Stromal cell of bone marrow (primary cell): ENCODE measurements at regions not wholly inside any gene's neighbourhood (a gene's known extent, or its start where the extent isn't known, plus 50 kb on each side); places are given as distances from the start of the nearest gene placed in this dataset.

ENCODE experiments used
- DNase-seq: peaks from one replicate; pipeline ENCODE4 v3.0.0-alpha.2; 2012; ENCODE audit warnings: low read depth

DNA sequence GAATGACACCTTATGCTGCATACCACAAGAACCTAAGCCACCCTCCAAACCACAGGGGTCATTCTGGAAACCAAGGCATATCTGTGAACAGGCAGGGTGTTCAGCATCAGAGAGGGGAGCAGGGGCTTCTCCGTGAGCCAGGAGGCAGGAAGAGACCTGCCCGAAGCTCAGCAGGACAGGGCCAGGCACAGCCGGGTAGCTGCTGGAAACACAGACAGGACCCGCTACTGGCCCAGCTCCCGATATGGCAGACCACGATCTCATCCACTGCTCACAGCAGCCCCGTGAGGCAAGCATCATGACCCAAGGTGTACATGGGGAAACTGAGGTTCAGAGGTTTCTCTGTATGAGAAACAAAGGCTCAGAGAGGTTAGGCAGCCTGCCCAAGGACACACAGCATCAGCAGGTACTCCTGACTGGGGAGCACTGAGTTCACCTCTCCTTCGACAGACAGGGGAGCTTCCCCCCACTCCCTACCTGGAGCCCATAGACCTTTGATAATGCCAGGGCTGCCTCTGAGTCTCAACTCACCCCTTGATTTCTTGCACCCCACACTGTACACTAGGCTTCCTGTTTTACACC lies 317.7 kb downstream of the MATN1 start:
- no peak for DNase-seq

GRCh38 chr1:30405081-30405480 lies 318.3 kb downstream of the MATN1 start:
- no peak for DNase-seq

DNA sequence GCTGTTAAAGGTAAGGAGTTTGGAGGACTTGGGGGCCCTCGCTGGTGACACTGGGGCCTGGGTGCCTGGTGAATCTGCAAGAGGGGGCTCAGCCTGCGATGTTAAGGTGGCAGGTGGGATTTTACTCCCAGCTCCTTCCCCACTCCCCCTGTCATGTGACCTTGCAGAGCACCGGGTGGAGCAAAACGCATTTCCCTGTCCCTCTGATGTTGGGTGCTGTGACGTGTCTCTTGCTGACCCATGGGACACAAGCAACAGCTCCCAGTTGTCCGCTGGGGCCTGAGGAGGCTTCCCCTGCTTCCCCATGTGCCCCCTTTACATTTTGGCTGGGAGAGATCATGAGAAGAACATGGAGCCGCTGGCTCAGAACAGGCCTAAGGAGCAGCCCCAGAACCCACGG lies 319.0 kb downstream of the MATN1 start:
- no peak for DNase-seq

DNA sequence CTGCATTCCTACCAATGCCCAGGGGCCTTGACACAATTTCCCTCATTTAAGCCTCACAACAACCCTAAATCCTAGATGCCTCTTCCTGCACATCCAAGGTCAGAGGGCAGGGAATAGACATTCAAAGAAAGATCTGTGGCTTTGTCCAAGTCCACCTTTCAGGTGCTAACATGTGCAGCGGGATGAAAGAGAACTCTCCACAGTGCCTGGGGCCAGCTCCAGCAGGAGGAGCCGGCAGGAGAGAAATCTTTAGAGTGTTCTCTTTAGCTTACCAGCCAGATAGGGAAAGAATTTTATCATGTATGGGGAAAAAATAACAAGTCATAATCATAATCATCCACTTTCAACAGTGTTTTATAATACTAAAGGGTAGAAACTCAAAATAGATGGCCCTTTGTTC lies 319.7 kb downstream of the MATN1 start:
- no peak for DNase-seq

GRCh38 chr1:30403061-30403645 lies 320.2 kb downstream of the MATN1 start:
- no peak for DNase-seq

DNA sequence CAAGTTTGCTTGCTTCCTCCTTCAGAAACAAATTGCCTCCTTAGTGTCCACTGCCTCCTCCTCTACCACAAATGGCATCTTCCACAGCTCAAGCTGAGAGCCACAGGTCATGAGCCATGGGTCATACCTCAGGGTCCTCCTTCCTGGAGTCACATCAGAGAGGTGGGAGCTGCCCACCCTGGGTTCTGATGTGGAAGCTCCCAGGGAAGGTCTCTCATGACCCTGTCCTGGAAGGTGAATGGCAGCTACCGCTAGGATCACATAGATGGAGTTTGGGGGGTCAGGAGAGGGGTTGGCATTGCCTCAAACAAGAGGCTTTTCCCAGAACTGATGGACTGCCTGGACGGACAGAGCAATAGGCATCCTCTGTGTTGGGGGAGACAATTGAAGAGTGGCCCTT lies 321.4 kb downstream of the MATN1 start:
- no peak for DNase-seq

DNA sequence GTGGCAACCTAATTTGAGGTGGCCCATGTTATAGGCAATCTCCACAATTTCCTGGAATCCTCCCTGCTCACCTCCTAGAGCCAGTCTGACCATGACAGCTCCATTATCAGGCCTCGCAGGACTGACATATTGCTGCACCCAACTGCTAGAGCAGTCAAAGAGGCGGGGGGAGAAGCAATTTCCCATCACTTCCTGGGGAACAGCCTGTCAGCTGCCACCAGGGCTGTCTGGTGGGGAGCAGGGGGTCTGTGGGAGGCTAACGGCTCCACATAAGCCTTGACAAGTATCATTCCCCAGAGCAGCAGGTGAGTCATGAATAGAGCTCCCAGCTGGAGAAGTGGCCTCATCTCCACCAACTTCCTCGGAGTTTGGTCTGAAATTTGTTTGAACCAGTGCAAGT lies 322.9 kb downstream of the MATN1 start:
- DNase-seq, result no peak

DNA sequence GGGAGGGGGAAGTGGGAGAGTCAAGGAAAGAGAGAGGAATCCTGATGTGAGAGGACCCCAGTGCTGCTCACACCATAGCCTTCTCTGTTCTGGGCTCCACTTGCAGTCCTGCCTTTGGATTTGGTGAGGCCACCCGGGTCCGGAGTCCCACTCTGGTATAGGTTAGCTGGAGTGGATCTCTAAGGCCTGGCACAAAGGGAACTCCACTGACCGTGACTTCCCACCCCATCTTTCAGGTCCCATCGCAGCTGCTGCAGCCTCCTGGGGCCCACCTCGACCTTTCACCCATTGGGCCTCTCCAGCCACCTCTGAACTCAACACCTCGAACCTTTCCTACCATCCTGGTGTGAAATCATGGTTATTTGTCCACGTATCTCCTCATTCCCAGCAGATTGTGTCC lies 324.4 kb downstream of the MATN1 start:
- no peak for DNase-seq

DNA sequence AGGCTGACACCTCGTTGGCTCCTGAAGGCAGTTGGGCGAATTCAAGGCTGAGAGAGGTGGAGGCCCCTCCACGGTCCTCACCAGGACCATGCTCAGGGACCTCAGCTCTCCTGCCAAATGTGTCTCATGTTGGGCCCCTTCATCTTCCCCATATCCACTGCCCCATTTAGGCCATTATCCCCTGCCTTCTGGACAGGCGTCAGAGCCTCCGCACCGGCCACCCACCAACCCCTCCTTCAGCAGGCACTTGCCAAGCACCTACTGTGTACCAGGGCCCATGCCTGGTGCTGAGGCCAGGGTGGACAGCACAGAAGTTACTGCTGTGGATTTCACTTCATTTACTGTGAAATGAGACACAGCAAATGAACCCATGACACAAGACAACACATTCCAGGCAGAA lies 325.8 kb downstream of the MATN1 start:
- no peak for DNase-seq

DNA sequence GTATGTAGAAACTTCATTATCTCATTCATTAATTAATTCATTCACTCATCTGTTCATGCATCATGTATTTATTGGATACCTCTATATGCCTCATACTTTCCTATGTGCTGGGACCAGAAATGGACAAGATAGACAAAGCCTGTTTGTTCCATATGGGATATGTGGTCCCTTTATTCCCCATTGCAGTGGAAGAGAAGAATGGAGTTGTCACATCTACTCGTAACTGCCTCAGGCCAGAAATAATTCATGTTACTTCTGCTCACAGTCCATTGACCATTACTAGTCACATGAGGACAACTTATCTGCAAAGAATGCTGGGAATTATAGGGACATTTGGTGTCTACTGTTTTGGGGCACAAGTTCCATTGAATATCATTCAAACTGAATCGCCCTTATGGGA lies 327.8 kb downstream of the MATN1 start:
- DNase-seq, result no peak

DNA sequence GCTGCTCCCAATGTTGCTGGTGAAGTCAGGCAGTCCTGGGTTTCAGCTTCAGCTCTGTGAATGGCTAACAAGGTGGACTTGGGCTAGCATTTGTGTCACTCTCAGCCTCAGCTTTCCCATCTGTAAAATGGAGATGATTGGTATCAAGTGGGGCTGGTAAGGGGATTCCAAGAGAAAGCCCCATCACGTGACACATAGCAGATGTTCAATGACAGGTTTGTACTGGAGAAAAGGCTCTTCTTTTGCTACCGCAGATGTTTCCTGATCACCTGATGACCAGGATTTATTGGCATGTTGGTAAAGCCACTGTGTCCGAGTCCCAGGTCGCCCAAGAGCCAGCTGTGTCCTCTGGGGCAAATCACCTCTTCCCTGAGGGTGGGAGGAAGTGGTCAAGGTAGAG lies 335.0 kb downstream of the MATN1 start:
- no peak for DNase-seq

DNA sequence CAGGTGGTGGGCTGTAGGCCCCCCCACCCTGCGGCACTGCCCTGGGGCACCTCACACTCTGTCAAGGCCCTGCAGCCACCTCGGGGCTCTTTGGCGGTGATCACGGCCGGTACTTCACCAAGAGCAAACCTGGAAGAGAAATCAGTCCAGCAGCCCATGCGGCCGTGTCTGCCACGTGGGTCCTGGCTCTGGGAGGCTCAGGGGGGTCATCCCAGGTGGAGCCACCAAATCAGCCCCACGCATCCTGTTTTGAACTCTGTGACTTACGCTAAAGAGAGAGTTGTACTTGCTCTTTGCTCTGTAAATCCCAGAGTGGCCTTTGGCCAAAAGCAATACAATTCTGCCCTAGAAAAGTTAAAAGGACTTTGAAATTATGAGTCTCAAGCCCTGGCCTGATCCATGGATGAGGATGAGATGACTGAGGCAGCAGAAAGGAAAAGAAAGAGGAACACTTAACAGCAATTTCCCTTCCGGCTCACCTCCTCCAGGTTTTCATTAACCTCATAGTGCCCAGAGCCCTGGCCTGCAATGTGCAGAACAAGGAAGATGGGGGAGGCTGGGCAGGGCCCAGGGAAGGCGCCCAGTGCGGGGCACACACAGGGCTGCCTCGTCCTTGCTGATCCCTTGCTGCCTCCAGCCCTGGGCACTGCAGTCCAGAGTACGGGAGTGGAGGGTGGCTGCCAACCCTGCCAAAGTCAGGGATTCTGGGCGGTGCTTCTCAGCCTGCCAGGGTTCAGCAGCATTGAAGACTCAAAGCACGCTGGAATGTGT lies 337.0 kb downstream of the MATN1 start:
- DNase-seq, result no peak

DNA sequence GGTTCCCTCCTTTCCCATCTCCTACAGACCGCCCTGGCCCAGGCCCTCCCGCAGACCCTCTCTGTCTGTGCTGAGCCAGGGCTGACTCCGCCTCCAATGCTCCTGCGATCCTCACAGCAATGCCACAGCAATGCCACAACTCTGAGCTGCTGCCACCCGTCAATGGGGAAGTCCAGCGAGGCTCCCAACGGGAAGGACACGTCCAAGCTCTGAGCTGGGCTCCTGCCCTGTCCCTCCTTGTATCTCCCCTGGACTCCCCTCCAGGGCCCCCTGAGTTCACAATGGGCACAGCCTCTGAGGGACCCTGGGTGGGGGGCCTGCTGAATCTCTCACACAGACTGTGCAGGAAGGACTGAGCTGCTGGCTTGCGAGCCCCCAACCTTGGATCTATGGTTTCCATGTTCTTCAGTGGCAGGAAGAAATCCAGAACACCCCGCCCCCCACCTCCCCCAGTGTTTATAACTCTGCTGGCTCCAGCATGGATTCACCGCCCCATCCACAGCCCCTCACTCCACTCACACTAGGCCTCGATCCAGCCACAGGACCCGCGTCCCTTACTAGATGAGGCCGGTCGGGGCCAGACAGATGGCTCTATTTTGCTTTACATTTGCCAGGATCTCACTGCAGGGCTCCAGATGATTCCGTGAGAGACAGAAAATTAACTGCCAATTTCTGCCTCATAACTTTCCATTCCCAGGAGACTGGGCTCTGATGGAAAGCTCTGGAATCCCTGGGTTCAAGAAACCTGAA lies 338.0 kb downstream of the MATN1 start:
- no peak for DNase-seq

DNA sequence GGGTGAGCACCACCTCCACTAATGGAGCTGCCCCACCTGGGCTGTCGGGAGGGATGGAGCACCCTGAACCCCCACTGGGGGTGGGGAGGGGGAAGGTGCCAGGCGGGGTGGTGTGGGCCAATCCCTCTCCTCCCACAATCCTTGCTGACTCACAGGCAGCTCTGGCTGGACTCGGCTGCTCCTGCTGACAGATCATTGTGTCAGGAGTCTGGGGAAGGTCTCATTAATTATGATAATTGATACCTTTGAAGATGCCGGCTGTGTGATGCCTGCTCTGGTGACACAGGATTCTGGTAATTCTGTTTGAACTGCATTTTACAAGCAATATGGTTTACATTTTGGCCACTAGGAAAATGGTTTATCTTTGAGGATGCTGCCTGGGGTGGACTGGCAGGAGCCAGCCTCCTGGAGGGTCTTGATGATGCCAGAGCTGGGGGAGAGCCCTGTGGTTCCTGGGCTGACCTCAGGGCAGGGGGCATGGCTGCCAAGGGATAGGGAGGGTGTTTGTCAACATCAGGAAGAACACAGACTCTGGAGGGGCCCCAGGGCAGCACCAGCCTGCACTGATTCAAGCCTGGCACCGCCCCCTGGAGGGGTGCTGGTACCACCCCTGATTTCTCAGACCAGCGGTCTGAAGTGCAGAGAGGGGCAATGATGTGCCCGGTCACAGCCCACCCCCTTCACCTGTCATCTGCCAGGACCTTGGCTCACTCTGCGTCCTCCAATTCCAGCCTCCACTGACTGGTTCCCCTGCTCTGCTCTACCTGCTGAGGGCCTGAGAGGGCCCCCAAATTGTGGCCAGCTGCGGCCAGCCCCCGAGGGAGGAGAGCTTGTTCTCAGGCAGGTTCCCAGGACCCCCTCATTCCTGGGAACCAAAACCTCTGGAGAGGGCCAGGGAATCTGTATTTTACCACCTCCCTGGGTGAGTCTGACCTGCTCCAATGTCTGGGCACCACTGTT lies 338.8 kb downstream of the MATN1 start:
- no peak for DNase-seq

DNA sequence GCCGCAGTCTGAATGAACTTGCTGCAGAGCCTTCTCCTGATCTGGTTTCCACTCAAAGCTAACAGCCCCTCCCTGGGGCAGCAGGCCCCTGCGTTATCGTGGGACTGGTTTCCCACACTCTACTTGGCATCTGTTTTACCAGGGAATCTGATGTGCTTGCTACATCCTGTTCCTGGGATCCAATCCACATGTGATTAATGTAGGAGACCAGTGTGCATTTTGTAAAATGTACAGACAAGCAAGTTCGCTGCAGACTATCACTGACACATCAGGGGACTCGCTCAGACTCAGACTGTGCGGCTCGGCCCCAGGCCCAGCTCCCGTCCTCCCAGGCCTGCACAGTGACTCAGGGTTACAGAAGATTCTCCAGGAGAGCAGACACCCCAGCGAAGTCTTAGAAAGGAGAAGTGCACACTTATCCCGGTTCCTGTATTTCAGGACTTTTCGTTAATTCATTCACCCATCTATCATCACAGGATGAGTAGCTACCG lies 340.1 kb downstream of the MATN1 start:
- no peak for DNase-seq

DNA sequence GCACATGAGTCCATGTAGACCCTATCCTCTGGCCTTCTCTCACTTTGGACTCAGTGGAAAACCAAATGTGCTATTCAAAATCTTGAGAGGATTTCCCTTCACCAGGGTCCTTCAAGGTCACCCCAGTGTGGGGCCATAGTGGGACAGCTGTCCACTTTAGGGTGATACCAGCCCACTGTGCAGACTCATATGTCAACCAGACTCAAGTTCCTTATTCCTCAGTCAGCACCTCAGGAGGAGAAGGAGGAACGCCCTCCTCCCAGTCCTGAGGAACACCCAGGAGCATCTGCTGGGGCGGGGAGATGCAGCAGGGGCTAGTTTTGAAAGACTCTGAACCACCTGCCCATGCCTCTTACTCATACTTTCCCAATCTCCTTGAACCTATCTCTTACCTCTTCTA lies 340.9 kb downstream of the MATN1 start:
- no peak for DNase-seq

DNA sequence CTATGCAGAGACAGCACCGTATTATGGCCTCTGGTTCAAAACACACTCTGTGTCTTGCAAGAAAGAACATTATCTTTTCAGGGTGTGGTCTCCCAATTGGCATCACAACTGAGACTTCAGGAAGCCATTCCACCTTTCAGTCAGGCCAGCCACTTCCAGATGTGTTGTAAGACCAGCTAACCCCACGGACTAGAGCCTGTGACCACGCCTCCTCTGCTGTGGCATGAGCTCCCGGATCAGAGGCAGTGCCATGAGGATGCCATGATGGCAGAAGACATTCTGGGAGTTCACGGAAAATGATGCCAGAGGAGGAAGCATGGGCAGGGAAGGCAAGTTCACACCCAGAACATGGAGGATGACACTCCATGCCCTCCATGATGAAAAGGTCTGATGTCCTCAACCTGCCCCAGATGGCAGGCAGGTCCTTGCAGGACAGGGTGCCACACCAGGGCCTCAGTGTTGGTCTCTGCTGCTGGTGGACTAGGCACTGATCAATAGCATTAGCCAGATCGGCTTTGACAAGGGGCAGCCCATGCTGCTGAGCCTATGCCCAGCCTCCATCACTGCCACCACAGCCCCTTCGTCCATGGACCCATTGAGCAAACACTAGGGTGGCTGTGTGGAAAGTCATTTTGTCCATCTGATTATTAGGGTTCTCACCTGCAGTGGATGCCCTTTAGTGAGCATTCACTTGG lies 341.6 kb downstream of the MATN1 start:
- no peak for DNase-seq

- DNase-seq, result no peak
Observed at GRCh38 chr1:30381266-30381665, 342.1 kb downstream of the MATN1 start.

GRCh38 chr1:30380625-30380984 lies 342.8 kb downstream of the MATN1 start:
- no peak for DNase-seq

- DNase-seq, result peak; percentile 61
Observed at GRCh38 chr1:30379684-30380624, 343.4 kb downstream of the MATN1 start.
